ENCODE measurements at regions not wholly inside any gene's neighbourhood (a gene's known extent, or its start where the extent isn't known, plus 50 kb on each side); places are given as distances from the start of the nearest gene placed in this dataset.

DNA sequence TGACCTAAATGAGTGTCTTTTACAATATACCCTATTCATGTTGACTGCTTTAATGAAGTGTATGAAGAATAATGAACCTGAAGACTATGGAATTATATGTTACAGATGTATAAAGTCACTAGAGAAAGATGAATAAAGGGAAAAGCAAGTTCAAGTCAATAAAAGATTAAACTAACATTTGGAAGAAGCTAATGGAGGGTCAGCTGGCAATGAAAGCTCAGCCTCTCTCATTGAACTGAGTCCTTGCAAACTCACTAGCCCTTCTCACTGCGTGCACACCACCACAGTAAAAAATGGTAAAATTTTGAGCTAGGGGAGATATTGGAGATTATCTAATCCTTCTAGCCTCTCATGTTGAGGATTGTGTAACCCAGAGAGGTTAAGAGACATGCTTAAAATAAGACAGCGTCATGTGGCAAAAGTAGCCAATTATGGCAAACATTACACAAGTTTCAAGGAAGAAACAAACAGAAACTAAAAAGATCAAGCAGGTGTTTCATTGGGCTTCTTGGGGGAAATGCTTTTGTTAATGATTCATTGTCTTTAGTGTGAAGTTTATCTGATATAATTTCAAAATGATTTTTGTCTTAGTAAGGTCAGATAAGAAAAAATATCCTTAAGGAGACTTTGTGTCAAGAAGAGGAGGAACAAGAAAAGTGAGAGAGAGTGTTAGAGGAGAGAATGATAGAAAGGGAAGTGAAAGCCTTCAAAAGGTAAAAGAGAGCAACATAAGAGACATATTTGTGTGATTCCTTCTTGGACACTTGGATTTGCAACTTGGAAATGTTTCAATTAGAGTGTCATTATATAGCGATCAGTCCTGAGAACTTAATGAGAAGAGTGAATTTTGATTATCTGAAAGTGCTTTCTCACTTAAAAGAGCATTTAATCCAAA lies 893.7 kb upstream of the FAM98A start:
- ATAC-seq (ENCODE audit: low read depth) (no peak), DNase-seq (no peak)
- no peaks in the 10 kb centered on the region for H3K36me3 Mint-ChIP-seq
- H3K27me3 Mint-ChIP-seq = no peaks in the 10 kb centered on the region
- H3K4me1 Mint-ChIP-seq = no peaks in the 10 kb centered on the region
- POLR2A ChIA-PET = no interaction called here
- no peak overlapping the region for H3K4me3 Mint-ChIP-seq
- H3K9me3 Mint-ChIP-seq = peaks cover 1% of the 10 kb centered on the region
- H3K27ac Mint-ChIP-seq = no peak overlapping the region

DNA sequence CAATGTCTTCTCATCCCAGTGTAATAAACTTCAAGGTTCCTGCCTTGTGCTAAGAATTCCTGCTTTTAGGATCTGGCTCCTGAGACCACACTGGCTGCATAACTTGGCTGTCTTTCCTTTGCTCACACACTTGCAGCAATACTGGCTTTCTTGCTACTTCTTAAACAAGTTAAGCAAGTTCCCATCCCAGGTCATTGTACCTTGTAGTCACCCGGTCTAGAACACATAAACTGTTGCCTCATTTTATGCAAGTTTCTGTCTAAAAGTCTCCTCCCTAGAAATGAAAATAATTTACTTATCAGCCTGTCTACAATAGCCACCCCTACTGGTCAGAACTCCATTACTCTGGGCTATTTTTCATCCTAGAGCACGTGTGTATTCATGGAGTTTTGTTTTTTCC lies 887.9 kb upstream of the FAM98A start:
- Mint-ChIP-seq H3K27ac (no peak overlapping the region), H3K4me1 (no peaks in the 10 kb centered on the region), H3K36me3 (no peaks in the 10 kb centered on the region), H3K9me3 (no peaks in the 10 kb centered on the region), H3K27me3 (no peaks in the 10 kb centered on the region), H3K4me3 (no peak overlapping the region)
- POLR2A ChIA-PET = no interaction called here
- no peak for ATAC-seq (ENCODE audit: low read depth)
- no peak for DNase-seq

DNA sequence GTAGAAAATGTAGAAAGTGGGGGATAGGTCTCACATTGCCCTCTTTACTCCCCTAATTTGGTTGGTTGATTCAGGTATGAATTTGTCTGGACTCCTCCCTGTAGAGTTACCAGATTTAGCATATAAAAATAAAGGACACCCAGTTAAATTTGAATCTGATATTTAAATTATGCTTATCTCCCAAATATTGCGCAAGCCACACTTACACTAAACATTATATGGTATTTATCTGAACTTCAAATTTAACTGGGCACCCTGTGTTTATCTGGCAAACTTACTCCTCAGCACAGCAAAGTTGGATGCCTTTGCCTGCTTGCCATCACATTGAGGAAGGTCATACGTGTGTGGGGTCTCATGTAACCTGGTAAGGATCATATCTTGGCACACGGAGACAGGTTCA lies 882.4 kb upstream of the FAM98A start:
- H3K9me3 Mint-ChIP-seq = peaks cover 4% of the 10 kb centered on the region
- POLR2A ChIA-PET = no interaction called here

DNA sequence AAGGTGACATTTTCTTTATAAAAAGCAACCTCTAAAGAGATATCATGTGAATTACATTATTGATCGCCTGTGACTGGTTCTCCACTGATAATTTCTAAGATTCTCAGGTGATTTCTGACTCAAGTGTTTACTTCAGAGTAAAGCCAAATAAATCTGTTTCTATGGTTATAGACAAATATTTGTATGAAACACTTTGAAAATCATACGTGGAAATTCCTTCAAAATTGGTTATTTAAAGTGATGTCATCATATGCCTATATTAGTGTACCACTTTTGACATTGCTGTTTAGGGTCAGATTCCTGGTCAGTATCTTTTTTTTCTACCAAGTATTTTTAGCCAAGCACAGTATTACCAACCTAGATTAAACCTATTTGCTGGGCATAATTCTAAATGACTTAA lies 881.3 kb upstream of the FAM98A start:
- Mint-ChIP-seq H3K4me1 (no peaks in the 10 kb centered on the region), H3K4me3 (no peak overlapping the region), H3K27me3 (no peaks in the 10 kb centered on the region), H3K36me3 (no peaks in the 10 kb centered on the region), H3K9me3 (peaks cover 4% of the 10 kb centered on the region), H3K27ac (no peak overlapping the region)
- DNase-seq = no peak
- POLR2A ChIA-PET = no interaction called here
- ATAC-seq (ENCODE audit: low read depth) = no peak

More for the DNA sequence above, 882.4 kb upstream of the FAM98A start:
- Mint-ChIP-seq H3K4me1 (no peaks in the 10 kb centered on the region), H3K27me3 (no peaks in the 10 kb centered on the region), H3K36me3 (no peaks in the 10 kb centered on the region), H3K4me3 (no peak overlapping the region), H3K27ac (no peak overlapping the region)
- DNase-seq (no peak), ATAC-seq (ENCODE audit: low read depth) (no peak)

DNA sequence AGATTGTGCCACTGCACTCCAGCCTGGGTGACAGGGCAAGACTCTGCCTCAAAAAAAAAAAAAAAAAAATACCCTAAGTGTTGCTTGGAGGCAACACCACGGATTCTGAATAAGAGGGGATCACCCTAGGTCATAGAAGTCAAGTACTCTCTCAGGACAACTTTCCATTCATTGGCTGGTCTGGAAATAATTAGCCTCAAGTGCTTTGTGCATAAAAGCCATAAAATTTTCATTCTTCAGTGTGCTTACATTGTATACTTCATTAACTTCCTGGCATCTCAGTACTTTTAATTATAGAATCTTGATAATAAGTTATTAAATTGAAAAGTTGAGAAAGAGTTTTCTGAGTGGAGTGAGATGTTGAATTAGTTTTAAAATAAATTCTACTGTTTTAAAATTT lies 876.1 kb upstream of the FAM98A start:
- H3K4me1 Mint-ChIP-seq = no peaks in the 10 kb centered on the region
- no peaks in the 10 kb centered on the region for H3K27me3 Mint-ChIP-seq
- no peak overlapping the region for H3K27ac Mint-ChIP-seq
- ATAC-seq (ENCODE audit: low read depth) (no peak), DNase-seq (no peak)
- peaks cover 5% of the 10 kb centered on the region for H3K9me3 Mint-ChIP-seq
- no peak overlapping the region for H3K4me3 Mint-ChIP-seq
- POLR2A ChIA-PET = no interaction called here
- no peaks in the 10 kb centered on the region for H3K36me3 Mint-ChIP-seq

DNA sequence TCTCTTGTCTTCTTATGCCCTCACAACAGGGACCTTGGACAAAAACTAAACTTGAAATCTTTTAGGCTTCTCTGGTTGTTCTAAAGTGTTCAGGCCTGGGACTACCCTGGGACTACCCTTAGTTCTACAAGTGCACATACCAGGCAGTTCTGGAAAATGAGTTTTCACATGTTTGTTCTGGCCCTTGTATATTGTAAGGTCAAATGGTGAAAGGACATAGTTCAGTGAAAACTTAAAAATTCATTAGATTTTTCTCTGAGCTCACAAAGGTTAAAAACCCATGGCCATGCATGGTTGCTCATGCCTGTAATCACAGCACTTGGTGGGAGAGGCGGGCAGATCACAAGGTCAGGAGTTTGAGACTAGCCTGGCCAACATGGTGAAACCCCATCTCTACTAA lies 875.5 kb upstream of the FAM98A start:
- POLR2A ChIA-PET = no interaction called here
- H3K27me3 Mint-ChIP-seq = no peaks in the 10 kb centered on the region
- peaks cover 5% of the 10 kb centered on the region for H3K9me3 Mint-ChIP-seq
- DNase-seq (no peak), ATAC-seq (ENCODE audit: low read depth) (no peak)
- H3K4me1 Mint-ChIP-seq = no peaks in the 10 kb centered on the region
- no peak overlapping the region for H3K4me3 Mint-ChIP-seq
- no peaks in the 10 kb centered on the region for H3K36me3 Mint-ChIP-seq
- no peak overlapping the region for H3K27ac Mint-ChIP-seq

DNA sequence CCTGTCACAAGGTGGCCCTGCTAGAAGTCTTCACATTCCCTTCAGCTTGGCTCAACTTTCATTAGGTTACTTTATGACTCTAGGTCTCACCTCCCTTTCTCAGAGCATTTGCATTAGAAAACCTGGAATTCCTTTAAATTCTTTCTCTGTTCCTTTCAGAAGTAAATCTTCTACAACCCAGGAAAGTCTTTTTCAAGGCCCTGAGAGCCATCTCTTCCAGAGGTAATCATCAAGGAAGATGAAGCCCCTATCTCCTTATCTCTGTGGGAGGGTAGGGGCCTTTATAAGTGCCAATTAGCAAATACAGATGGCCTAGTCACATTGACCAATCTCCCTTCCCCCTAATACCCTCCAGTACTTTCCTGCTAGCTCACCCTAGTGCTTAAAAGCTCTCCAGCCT lies 848.0 kb upstream of the FAM98A start:
- Mint-ChIP-seq H3K4me3 (no peak overlapping the region), H3K27ac (no peak overlapping the region), H3K9me3 (peaks cover 2% of the 10 kb centered on the region), H3K4me1 (no peaks in the 10 kb centered on the region), H3K36me3 (no peaks in the 10 kb centered on the region), H3K27me3 (no peaks in the 10 kb centered on the region)
- no peak for ATAC-seq (ENCODE audit: low read depth)
- DNase-seq = no peak
- POLR2A ChIA-PET = no interaction called here

DNA sequence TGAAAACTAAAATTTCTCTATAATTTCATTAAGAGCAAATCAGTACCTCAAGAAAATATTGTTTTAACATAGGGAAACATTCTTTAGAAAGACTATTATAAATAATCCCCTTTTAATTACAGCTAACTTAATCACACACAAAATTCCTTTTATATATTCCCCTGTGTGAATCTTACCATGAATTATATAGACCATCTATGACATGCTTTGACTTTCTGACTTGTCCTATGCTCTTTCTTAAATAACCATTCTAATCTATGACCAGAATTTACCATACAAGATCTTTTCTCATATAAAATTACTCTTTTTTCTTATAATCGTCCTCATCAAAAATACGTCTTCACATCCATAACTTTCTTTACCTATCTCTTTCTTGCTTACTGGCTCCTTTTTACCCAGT lies 824.2 kb upstream of the FAM98A start:
- POLR2A ChIA-PET = no interaction called here
- no peak overlapping the region for H3K27ac Mint-ChIP-seq
- H3K4me3 Mint-ChIP-seq = no peak overlapping the region

DNA sequence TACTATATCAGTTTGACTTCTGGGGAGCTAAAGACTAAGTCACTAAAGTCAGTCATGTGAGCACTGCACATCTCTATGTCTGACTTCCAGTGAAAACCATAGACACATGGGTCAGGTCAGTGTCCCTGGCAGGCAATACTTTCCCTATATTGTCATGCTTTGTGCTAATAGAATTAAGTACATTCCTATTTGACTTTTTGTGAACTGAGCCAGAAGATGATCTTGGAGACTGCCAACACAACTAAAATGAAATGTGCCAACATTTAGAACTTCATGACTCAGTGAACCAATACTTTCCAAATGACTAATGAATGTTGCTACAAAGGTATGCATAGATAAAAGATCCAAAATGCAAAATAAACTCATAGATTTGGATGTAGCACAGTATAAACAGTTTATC lies 820.8 kb upstream of the FAM98A start:
- ATAC-seq (ENCODE audit: low read depth) = no peak
- Mint-ChIP-seq H3K27me3 (no peaks in the 10 kb centered on the region), H3K4me3 (no peak overlapping the region), H3K4me1 (no peaks in the 10 kb centered on the region), H3K27ac (no peak overlapping the region), H3K36me3 (no peaks in the 10 kb centered on the region), H3K9me3 (peaks cover 8% of the 10 kb centered on the region)
- POLR2A ChIA-PET = no interaction called here
- DNase-seq = no peak

More for the DNA sequence above, 824.2 kb upstream of the FAM98A start:
- no peaks in the 10 kb centered on the region for H3K27me3 Mint-ChIP-seq
- H3K36me3 Mint-ChIP-seq = no peaks in the 10 kb centered on the region
- peaks cover 11% of the 10 kb centered on the region for H3K9me3 Mint-ChIP-seq
- no peaks in the 10 kb centered on the region for H3K4me1 Mint-ChIP-seq
- DNase-seq (no peak), ATAC-seq (ENCODE audit: low read depth) (no peak)

DNA sequence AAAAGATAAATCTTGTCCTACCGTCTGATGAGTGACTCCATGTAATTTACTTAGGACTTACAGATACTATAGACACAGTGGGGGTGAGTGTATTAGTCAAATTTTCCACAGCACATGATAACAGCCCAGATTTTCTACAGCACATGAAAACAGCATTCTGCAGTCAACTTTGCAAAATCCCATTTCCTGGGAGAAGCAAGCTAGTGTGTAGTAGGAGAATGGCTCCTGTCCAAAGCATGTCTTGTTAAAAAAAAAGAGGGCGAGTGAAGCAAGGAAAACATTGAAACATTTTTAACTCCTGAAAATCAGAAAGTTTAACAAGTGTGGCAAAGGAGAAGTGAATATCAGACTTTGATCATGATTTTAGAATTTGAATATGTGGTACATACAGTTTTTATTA lies 817.8 kb upstream of the FAM98A start:
- no peak for ATAC-seq (ENCODE audit: low read depth)
- POLR2A ChIA-PET = no interaction called here
- DNase-seq = no peak
- Mint-ChIP-seq H3K9me3 (peaks cover 3% of the 10 kb centered on the region), H3K27ac (no peak overlapping the region), H3K36me3 (no peaks in the 10 kb centered on the region), H3K4me3 (no peak overlapping the region), H3K27me3 (no peaks in the 10 kb centered on the region), H3K4me1 (no peaks in the 10 kb centered on the region)

DNA sequence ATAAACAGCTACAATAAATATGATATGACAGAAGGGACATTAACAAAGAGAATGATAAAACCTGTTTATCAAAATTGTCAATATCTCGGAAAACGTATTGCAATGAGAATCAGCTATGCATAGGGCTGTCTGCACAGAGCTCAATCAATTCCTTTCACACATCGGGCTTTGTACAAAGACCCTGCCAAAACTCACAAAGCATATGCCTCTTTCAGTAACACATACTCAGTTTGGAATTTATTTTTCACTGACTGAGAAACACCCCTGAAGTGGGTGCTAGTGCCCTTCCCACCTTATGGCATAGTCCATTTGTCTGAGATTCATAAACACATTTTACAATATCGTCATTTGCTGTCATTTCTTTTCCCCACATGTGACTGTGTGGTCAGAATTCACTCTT lies 815.8 kb upstream of the FAM98A start:
- POLR2A ChIA-PET = no interaction called here
- H3K4me1 Mint-ChIP-seq = no peaks in the 10 kb centered on the region
- H3K27me3 Mint-ChIP-seq = no peaks in the 10 kb centered on the region
- H3K4me3 Mint-ChIP-seq = no peak overlapping the region
- H3K9me3 Mint-ChIP-seq = no peaks in the 10 kb centered on the region
- no peak overlapping the region for H3K27ac Mint-ChIP-seq
- no peak for DNase-seq
- no peaks in the 10 kb centered on the region for H3K36me3 Mint-ChIP-seq
- ATAC-seq (ENCODE audit: low read depth) = no peak

DNA sequence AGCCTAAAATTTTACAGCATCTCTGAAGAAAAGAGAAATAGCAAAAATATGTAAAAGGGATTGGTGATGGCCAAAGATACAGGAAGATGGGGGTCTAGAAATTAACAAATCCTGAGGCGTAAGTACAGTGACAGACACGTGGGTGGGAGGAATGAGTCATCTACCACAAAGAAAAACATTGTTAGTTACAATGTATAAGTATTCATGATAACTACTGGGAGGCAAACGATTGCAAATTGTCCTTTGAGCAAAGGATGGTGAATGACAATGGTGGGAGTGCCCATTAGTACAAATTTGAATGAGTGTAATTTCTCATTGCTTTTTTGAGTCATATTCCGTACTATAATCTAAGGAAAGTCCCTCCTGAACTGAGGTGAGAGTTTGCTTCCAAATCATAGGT lies 809.0 kb upstream of the FAM98A start:
- H3K4me1 Mint-ChIP-seq = no peaks in the 10 kb centered on the region
- H3K27me3 Mint-ChIP-seq = no peaks in the 10 kb centered on the region
- POLR2A ChIA-PET = no interaction called here
- DNase-seq (no peak), ATAC-seq (ENCODE audit: low read depth) (no peak)
- H3K36me3 Mint-ChIP-seq = no peaks in the 10 kb centered on the region
- no peak overlapping the region for H3K27ac Mint-ChIP-seq
- no peak overlapping the region for H3K4me3 Mint-ChIP-seq
- H3K9me3 Mint-ChIP-seq = peaks cover 3% of the 10 kb centered on the region

DNA sequence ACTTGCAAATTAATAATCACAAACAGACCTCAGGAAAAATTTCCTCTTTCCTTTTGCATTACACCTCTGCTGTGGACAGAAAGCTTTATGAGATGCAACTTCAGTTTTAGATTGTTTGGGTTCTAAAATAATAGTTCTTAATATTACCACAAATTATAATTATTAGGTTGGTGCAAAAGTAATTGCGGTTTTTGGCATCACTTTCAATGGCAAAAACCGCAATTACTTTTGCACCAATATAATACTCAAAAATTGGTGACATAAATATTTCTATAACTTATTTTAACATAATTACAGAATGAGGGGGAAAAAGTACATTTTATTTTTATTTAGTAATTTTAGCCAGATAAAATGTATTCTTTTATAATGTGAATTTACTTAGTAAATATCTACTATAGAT lies 804.4 kb upstream of the FAM98A start:
- Mint-ChIP-seq H3K27me3 (no peaks in the 10 kb centered on the region), H3K36me3 (no peaks in the 10 kb centered on the region), H3K4me1 (no peaks in the 10 kb centered on the region), H3K9me3 (peaks cover 3% of the 10 kb centered on the region), H3K27ac (no peak overlapping the region), H3K4me3 (no peak overlapping the region)
- DNase-seq = no peak
- no peak for ATAC-seq (ENCODE audit: low read depth)
- POLR2A ChIA-PET = no interaction called here

DNA sequence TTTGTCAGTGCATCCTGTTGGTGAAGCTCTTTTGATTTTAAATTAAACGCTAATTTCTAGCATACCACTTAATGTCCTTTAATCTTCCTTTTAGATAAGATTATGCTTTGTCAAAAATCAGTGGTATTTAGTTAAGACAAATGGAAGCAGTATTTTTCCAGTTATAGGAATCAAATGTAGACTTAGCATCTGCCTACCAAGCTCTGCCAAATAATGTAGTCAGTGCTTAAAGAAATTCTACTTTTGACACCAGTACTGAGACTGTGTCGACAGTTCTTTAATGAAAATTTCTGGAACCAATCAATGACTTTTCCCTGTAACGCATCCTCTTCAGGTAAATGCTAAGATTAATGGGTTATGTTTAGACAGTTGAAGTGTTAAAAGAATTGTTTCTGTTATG lies 803.3 kb upstream of the FAM98A start:
- Mint-ChIP-seq H3K4me3 (no peak overlapping the region), H3K9me3 (peaks cover 2% of the 10 kb centered on the region), H3K27me3 (no peaks in the 10 kb centered on the region), H3K27ac (no peak overlapping the region), H3K36me3 (no peaks in the 10 kb centered on the region), H3K4me1 (no peaks in the 10 kb centered on the region)
- DNase-seq (no peak), ATAC-seq (ENCODE audit: low read depth) (no peak)
- POLR2A ChIA-PET = no interaction called here

DNA sequence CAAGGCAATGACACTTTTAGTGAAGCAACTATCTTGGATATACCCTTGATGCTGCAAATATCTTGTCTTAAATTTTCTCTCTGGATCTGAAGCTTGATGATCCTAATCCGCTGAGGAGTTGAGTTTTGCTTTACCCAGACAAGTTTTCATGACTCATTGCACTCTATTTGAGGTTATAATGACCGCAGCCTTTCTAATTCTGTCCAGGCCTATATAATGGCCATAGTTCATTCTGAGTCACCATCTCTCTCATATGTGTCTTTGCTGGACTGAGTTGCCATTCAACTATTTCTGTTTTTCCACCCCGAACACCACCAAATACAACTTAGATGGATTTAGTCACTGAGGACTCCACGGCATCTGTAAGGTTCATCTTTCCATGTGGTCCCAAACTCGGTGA lies 802.1 kb upstream of the FAM98A start:
- POLR2A ChIA-PET = no interaction called here
- H3K36me3 Mint-ChIP-seq = no peaks in the 10 kb centered on the region
- no peak overlapping the region for H3K4me3 Mint-ChIP-seq
- H3K27me3 Mint-ChIP-seq = no peaks in the 10 kb centered on the region
- ATAC-seq (ENCODE audit: low read depth) (no peak), DNase-seq (no peak)
- H3K9me3 Mint-ChIP-seq = peaks cover 2% of the 10 kb centered on the region
- no peaks in the 10 kb centered on the region for H3K4me1 Mint-ChIP-seq
- H3K27ac Mint-ChIP-seq = no peak overlapping the region

Data from activated naive CD8-positive, alpha-beta T cell treated with anti-CD3 and anti-CD28 coated beads, Interleukin-2, amount 10 ng/mL, durations not matched to agents 7 days and 5 days (primary cell).